Uterus (tissue), 2 donors: ENCODE measurements at regions not wholly inside any gene's neighbourhood (a gene's known extent, or its start where the extent isn't known, plus 50 kb on each side); places are given as distances from the start of the nearest gene placed in this dataset.

Experiments
- CTCF ChIP-seq, 4 experiments: fragments of 200-600 bp in 2 of 4; fragments of 450-650 bp in 2 of 4; sonication (generic) in 2 of 4; IDR thresholded peaks; one replicate each; pipeline ENCODE4 v1.5.1; 2016 to 2019; ENCODE audit warnings: antibody characterized with exemption in 4 of 4, mild to moderate bottlenecking in 2 of 4, moderate library complexity in 1 of 4
- POLR2A ChIP-seq, 2 donors: fragments of 450-650 bp; IDR thresholded peaks; one replicate each; pipeline ENCODE4 v1.6.1; 2016; ENCODE audit warnings: antibody characterized with exemption in 2 of 2, mild to moderate bottlenecking in 1 of 2, moderate library complexity in 1 of 2

DNA sequence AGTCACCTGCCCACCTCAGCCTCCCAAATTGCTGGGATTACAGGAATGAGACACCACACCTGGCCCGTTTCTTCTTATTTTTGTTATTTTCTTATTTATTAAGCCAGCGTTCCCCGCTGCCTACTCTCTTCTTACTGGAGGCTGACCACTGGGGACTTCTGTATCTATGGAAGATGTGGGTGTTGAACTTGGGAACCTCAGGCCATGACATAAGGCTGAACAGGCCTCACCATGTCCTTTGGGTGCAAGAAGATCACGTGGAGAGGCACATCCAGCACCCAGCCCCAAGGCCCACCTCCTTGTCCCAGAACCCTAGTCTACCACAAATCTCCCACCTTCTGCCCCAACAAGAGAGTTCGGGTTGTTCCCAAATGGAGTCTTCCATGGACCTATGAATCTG lies 59.4 kb upstream of the NEK6 start:
- no peak for TF ChIP-seq CTCF (IDR thresholded peaks at IDR 0.05)
- TF ChIP-seq POLR2A (IDR thresholded peaks at IDR 0.05) = no peak
